Spinal cord (tissue), 9 donors: ENCODE measurements at regions not wholly inside any gene's neighbourhood (a gene's known extent, or its start where the extent isn't known, plus 50 kb on each side); places are given as distances from the start of the nearest gene placed in this dataset.
"Not testable (repeated sequence)": the region's sequence is repeated elsewhere in the genome, so short reads cannot be mapped to it uniquely, and the experiment has no call there.

ENCODE experiments used
- DNase-seq, 6 donors: peaks; one replicate each; pipeline versions ENCODE4 v3.0.0 to v3.0.0-alpha.2; 2013 to 2015; ENCODE audit warnings: low spot score in 6 of 6, low read depth in 4 of 6
- H3K27ac ChIP-seq: one replicate; pipeline ENCODE4 v1.5.1; 2013; ENCODE audit warnings: low read depth, low read length, control low read depth
- H3K27me3 ChIP-seq: one replicate; pipeline ENCODE4 v1.6.1; 2013; ENCODE audit warnings: low read length; ENCODE audit not compliant: control insufficient read depth, insufficient read depth
- H3K36me3 ChIP-seq: one replicate; pipeline ENCODE4 v1.6.1; 2013; ENCODE audit warnings: low read length; ENCODE audit not compliant: control insufficient read depth, insufficient read depth
- H3K4me1 ChIP-seq: one replicate; pipeline ENCODE4 v1.6.1; 2013; ENCODE audit warnings: low read length; ENCODE audit not compliant: control insufficient read depth, insufficient read depth
- H3K4me3 ChIP-seq: one replicate; pipeline ENCODE4 v1.5.1; 2013; ENCODE audit warnings: low read depth, low read length, control low read depth
- H3K9me3 ChIP-seq: one replicate; pipeline ENCODE4 v1.6.1; 2013; ENCODE audit warnings: low read length; ENCODE audit not compliant: control insufficient read depth, insufficient read depth
- WGBS: methylation state at CpG from one replicate; pipeline ENCODE4 v1.1.5; 2013; ENCODE audit warnings: missing lambda C conversion rate; ENCODE audit not compliant: insufficient coverage; 5-methylcytosine and 5-hydroxymethylcytosine counted together
- donor health status: healthy.

DNA sequence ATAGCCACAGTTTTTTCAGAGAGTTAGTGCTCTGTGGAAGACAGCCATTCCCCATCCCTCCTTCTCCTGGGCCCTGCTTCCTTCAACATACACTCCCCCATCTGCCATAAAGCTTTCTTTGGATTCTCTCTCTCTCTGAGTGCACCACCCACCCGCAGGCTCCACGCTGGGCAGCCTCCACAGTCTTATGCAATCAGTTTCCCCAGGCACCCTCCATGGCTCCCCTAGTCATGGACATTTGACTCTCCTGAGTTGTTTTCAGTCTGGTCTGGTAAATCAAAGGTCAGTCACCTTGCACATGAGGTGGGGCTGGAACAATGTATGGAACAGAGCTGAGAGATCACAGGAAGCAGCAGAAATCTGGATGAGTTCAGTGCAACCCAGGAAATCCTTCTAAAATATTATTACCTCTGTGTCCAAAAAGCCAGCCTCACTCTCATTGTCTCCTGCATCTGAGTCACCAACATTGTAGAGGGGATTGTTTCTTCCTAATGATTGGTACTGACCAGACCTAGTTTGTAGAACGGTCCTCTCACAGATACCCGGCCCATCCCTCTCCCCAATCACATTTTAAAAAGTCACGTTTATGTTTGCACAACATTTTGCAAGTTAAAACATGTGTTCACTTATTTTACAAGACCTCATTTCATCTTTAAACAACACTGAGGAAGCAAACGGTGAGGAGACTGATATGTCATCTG, 70.1 kb downstream of the CYCS start:
- Histone ChIP-seq H3K9me3 (no peaks in the 10 kb centered on the region), H3K36me3 (no peaks in the 10 kb centered on the region), H3K4me3 (no peak overlapping the region), H3K27me3 (no peaks in the 10 kb centered on the region), H3K4me1 (no peaks in the 10 kb centered on the region), H3K27ac (no peak overlapping the region)
- 74% methylated on average over 4 of the region's 6 CpGs for WGBS
- DNase-seq: no peak

DNA sequence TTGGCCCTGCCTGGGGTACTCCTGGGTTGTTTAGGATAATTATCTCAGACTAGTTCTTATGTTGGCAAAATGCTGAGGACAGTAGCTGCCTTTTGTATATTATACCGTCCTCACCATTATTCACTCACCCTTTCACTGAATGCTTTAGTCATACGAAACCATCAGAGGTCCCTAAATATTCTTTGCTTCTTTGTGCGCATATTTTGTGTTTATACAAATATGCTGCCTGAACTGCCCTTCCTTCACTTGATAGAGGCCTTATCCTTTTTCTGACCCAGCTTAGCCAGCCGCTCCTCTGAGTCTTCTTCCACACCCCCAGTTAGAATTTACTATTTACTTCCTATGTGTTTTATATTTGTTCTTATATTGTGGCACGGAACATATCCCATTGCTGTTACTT, 70.2 kb upstream of the OSBPL3 start:
- Histone ChIP-seq H3K4me3 (no peak overlapping the region), H3K4me1 (no peaks in the 10 kb centered on the region), H3K9me3 (no peaks in the 10 kb centered on the region), H3K27me3 (no peaks in the 10 kb centered on the region), H3K36me3 (no peaks in the 10 kb centered on the region), H3K27ac (no peak overlapping the region)
- DNase-seq: no peak
- WGBS: no CpG with 5 or more reads among the region's 5 CpGs

DNA sequence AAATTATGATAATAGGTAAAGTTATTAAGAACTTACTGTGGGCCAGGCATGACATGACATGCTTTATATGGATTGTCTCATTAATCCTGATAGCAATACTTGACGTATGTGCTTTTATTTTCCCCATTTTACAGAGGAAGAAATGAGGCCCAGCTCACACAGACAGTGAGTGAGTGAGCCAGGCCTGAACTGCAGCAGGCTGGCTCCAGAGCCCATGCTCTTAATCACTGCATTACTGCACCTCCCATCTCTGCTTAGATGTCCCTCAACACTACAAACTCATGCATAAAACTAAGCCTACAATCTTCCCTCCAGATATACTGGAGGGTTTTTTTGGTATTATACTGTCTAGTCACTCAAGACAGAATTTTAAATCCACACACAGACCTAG, 68.5 kb upstream of the OSBPL3 start:
- no peaks in the 10 kb centered on the region for H3K36me3 ChIP-seq
- H3K27ac ChIP-seq: no peak overlapping the region
- H3K4me1 ChIP-seq: no peaks in the 10 kb centered on the region
- H3K27me3 ChIP-seq: no peaks in the 10 kb centered on the region
- WGBS: no CpG with 5 or more reads among the region's 1 CpG
- no peak for DNase-seq
- H3K9me3 ChIP-seq: no peaks in the 10 kb centered on the region
- no peak overlapping the region for H3K4me3 ChIP-seq

DNA sequence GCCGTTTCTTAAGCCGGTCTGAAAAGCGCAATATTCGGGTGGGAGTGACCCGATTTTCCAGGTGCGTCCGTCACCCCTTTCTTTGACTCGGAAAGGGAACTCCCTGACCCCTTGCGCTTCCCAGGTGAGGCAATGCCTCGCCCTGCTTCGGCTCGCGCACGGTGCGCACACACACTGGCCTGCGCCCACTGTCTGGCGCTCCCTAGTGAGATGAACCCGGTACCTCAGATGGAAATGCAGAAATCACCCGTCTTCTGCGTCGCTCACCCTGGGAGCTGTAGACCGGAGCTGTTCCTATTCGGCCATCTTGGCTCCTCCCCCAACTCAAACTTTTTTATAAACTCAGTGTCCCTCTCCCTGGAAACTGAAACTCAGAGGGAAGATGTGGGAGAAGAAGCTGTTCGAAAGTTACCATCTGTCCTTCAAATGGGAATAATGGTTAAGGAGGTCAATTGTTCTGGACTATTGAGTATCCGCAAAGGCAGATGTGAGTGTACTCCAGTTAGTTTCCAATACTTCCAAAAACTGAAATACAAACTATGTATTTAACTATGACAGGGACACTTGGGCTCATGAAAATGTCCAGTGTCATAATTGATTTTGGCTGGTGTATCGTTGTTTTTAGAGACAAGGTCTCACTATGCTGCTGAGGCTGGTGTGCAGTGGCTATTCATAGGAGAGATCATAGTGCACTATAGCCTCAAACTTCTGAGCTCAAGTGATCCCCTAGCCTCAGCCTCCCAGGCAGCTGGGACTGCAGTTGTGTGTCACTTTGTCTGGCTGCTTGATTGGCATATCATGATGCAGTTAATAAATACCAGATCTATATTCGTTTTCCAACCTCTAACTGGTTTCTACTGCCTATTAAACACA, 67.8 kb upstream of the OSBPL3 start:
- WGBS: 100% methylated on average over 1 of the region's 27 CpGs
- not testable (repeated sequence) for DNase-seq, H3K27ac ChIP-seq, H3K4me1 ChIP-seq, H3K27me3 ChIP-seq, H3K9me3 ChIP-seq, H3K4me3 ChIP-seq, H3K36me3 ChIP-seq

DNA sequence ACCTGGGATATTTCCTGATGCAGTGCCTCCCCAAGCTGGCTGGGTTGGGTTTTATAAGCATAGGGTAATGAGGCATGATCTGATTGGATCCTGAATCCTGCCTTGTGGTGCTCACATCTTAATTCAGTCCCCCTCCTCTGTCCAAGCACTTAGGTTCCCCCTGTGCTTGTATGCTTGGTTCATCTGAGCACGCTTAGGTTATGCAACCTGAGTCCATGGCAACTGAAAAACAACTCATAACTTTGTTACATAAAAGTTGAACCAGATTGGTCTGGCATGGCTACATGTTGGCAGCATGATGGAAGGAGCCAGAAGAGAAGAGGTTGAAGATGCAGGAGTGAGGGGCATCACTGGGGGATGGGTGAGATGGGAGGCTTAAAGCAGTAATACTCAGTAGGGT, 57.3 kb upstream of the OSBPL3 start:
- WGBS: no CpG with 5 or more reads among the region's 1 CpG
- DNase-seq: no peak
- Histone ChIP-seq H3K4me3 (no peak overlapping the region), H3K36me3 (no peaks in the 10 kb centered on the region), H3K27ac (no peak overlapping the region), H3K27me3 (no peaks in the 10 kb centered on the region), H3K9me3 (peaks cover 6% of the 10 kb centered on the region), H3K4me1 (no peaks in the 10 kb centered on the region)

DNA sequence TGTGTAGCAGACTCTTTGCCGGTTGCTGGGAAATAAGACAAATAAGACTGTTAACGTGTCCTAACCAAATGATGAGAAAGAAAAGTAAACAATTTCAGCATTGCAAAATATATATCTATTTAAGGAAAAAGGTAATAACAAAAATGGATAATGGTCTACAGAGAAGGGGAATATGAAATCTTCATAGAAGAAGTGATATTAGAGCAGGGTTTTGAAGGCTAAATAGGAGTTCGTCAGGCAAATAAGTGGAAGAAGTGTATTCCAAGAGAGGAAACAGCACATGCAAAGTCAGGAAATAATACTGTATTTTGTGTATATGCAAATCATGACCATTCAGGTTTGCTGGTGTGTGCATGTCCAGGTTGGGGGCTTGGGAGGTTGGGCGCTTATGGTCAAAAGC, 55.3 kb upstream of the OSBPL3 start:
- no peaks in the 10 kb centered on the region for H3K36me3 ChIP-seq
- H3K4me1 ChIP-seq: no peaks in the 10 kb centered on the region
- no peak overlapping the region for H3K4me3 ChIP-seq
- 100% methylated on average over 1 of the region's 4 CpGs for WGBS
- no peak for DNase-seq
- peaks cover 6% of the 10 kb centered on the region for H3K9me3 ChIP-seq
- H3K27me3 ChIP-seq: no peaks in the 10 kb centered on the region
- no peak overlapping the region for H3K27ac ChIP-seq

DNA sequence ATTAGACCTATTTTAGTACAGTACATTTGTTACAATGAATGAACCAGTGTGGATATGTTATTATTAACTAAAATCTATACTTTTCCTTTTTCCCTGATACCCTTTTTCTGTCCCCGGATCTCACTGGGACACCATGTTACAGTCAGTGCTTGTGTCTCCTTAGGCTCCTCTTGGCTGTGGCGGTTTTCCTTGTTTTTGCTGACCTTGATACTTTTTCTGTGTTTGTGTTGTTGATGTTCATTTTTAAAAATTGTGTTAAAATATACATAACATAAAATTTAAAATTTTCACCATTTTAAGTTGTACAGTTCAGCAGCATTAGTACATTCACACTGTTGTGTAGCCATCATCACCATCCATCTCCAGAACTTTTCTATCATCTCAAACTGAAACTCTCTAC, 54.2 kb upstream of the OSBPL3 start:
- peaks cover 6% of the 10 kb centered on the region for H3K9me3 ChIP-seq
- DNase-seq: no peak
- H3K36me3 ChIP-seq: no peaks in the 10 kb centered on the region
- no peak overlapping the region for H3K4me3 ChIP-seq
- H3K4me1 ChIP-seq: no peaks in the 10 kb centered on the region
- H3K27me3 ChIP-seq: no peaks in the 10 kb centered on the region
- H3K27ac ChIP-seq: no peak overlapping the region
- WGBS: no CpG with 5 or more reads among the region's 2 CpGs

DNA sequence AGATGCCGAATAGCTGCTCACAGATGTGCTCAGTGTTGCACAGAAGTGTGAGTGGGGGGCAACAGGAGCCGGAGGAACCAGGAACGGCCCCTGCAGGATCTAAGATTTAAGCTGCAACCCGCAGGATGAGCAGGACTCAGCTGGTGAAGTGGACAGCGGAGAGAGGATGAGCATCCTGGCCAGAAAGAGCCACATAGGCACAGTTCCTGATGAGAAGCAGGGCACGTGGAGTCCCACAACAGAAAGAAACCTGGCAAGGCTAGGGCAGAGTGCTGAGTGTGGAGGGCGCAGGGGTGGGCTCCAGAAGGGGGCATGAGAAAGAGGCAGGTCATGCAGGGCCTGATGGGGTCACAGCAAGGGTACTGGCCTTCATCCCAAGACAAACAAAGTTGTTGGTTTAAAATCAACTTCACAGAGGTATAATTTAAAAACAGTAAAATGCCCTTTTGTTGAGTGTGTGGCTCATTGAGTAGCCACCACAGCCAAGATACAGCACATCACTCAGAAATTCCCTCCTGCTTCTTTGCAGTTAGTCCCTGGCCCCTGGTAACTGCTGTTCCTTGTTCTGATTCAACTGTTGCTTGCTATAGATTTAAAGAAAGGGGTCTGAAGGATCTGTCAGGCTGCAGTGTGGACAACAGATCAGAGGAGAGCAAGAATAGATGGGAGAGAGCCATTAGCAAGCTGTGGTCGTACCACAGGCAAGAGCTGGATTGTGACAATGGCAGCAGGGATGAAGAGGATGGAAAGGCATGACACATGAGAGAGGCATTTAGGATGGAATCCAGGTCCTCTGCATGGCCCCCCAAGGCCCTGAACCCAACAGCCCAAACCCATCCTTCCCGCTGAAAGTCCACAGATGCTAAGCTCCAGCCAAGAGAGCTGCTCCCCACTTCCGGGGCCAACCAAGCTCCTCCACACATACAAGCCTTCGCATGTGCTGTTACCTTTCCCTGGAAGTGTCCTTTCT, 53.1 kb upstream of the OSBPL3 start:
- Histone ChIP-seq H3K4me3 (no peak overlapping the region), H3K27me3 (no peaks in the 10 kb centered on the region), H3K27ac (no peak overlapping the region), H3K4me1 (no peaks in the 10 kb centered on the region), H3K9me3 (peaks cover 6% of the 10 kb centered on the region), H3K36me3 (no peaks in the 10 kb centered on the region)
- WGBS: 89% methylated on average over 11 of the region's 11 CpGs
- DNase-seq: no peak

DNA sequence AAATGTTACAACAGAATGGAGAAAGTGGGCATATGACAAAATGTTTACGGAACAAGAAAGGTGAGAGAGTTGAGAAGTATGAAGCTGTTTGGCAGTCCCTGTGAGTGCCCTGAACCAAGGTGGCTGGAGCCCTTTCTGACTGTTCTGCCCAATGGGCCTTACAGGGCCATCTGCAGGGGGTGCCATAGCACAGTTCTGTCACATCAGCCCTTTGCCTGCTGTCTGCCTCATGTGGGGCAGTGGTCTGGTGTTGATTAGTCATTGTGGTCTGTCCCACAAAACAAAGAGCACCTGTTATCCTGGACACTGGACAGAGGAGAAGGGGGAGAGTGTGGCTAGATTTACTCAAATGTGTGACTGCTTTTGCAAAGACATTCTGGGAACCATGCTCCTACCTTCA, 51.5 kb upstream of the OSBPL3 start:
- H3K4me3 ChIP-seq: no peak overlapping the region
- peaks cover 6% of the 10 kb centered on the region for H3K9me3 ChIP-seq
- 88% methylated on average over 1 of the region's 1 CpG for WGBS
- no peak overlapping the region for H3K27ac ChIP-seq
- no peak for DNase-seq
- H3K36me3 ChIP-seq: no peaks in the 10 kb centered on the region
- no peaks in the 10 kb centered on the region for H3K27me3 ChIP-seq
- H3K4me1 ChIP-seq: no peaks in the 10 kb centered on the region
